Activated T-helper 17 cell treated with anti-CD3 and anti-CD28 coated beads, Interleukin-2, amount 50 U/mL, for 72 hours (primary cell): ENCODE measurements at regions not wholly inside any gene's neighbourhood (a gene's known extent, or its start where the extent isn't known, plus 50 kb on each side); places are given as distances from the start of the nearest gene placed in this dataset.
"Not testable (repeated sequence)": the region's sequence is repeated elsewhere in the genome, so short reads cannot be mapped to it uniquely, and the experiment has no call there.

Experiments
- ATAC-seq: fragments of 150-1000 bp; cut with Tn5 transposase; replicated peaks from 2 replicates; pipeline ENCODE4 v1.10.0; 2021; ENCODE audit warnings: mild to moderate bottlenecking, moderate library complexity
- H3K27ac Mint-ChIP-seq: one replicate; pipeline ENCODE4 v1.8.0; 2022; ENCODE audit warnings: mixed read lengths
- H3K27me3 Mint-ChIP-seq: one replicate; pipeline ENCODE4 v1.8.0; 2022; ENCODE audit warnings: mixed read lengths
- H3K36me3 Mint-ChIP-seq: one replicate; pipeline ENCODE4 v1.8.0; 2022; ENCODE audit warnings: low read depth, mild to moderate bottlenecking, mixed read lengths
- H3K4me1 Mint-ChIP-seq: one replicate; pipeline ENCODE4 v1.8.0; 2022; ENCODE audit warnings: mixed read lengths
- H3K4me3 Mint-ChIP-seq: one replicate; pipeline ENCODE4 v1.8.0; 2022; ENCODE audit warnings: mild to moderate bottlenecking, mixed read lengths
- H3K9me3 Mint-ChIP-seq: one replicate; pipeline ENCODE4 v1.8.0; 2022; ENCODE audit warnings: mixed read lengths

GRCh38 chr1:94659202-94659601, 117.6 kb upstream of the F3 start:
- H3K4me3 Mint-ChIP-seq, H3K36me3 Mint-ChIP-seq, H3K4me1 Mint-ChIP-seq, H3K9me3 Mint-ChIP-seq, H3K27ac Mint-ChIP-seq, ATAC-seq, H3K27me3 Mint-ChIP-seq: not testable (repeated sequence)

- Mint-ChIP-seq H3K4me3 (no peak overlapping the region), H3K27ac (no peak overlapping the region), H3K27me3 (no peaks in the 10 kb centered on the region), H3K9me3 (no peaks in the 10 kb centered on the region), H3K36me3 (no peaks in the 10 kb centered on the region), H3K4me1 (no peaks in the 10 kb centered on the region)
- ATAC-seq: no peak
Measured at GRCh38 chr1:94658221-94658620, 116.7 kb upstream of the F3 start.

- not testable (repeated sequence) for H3K27ac Mint-ChIP-seq, H3K27me3 Mint-ChIP-seq, H3K9me3 Mint-ChIP-seq, ATAC-seq, H3K4me1 Mint-ChIP-seq, H3K36me3 Mint-ChIP-seq, H3K4me3 Mint-ChIP-seq
Measured at GRCh38 chr1:94657776-94658175, 116.2 kb upstream of the F3 start.

- Mint-ChIP-seq H3K9me3 (no peaks in the 10 kb centered on the region), H3K36me3 (no peaks in the 10 kb centered on the region), H3K27me3 (no peaks in the 10 kb centered on the region), H3K4me3 (no peak overlapping the region), H3K27ac (no peak overlapping the region), H3K4me1 (no peaks in the 10 kb centered on the region)
- no peak for ATAC-seq
Measured at GRCh38 chr1:94656967-94657366, 115.4 kb upstream of the F3 start.

- H3K4me3 Mint-ChIP-seq: no peak overlapping the region
- H3K36me3 Mint-ChIP-seq: no peaks in the 10 kb centered on the region
- ATAC-seq: no peak
- no peaks in the 10 kb centered on the region for H3K4me1 Mint-ChIP-seq
- no peaks in the 10 kb centered on the region for H3K9me3 Mint-ChIP-seq
- H3K27ac Mint-ChIP-seq: no peak overlapping the region
- H3K27me3 Mint-ChIP-seq: peaks cover 5% of the 10 kb centered on the region
Measured at GRCh38 chr1:94654919-94655318, 113.4 kb upstream of the F3 start.

GRCh38 chr1:94654459-94654858, 112.9 kb upstream of the F3 start:
- Mint-ChIP-seq H3K27me3 (peaks cover 5% of the 10 kb centered on the region), H3K36me3 (no peaks in the 10 kb centered on the region), H3K4me3 (no peak overlapping the region), H3K4me1 (no peaks in the 10 kb centered on the region), H3K9me3 (no peaks in the 10 kb centered on the region), H3K27ac (no peak overlapping the region)
- no peak for ATAC-seq

- Mint-ChIP-seq H3K4me3 (no peak overlapping the region), H3K27me3 (peaks cover 5% of the 10 kb centered on the region), H3K27ac (no peak overlapping the region), H3K4me1 (no peaks in the 10 kb centered on the region), H3K36me3 (no peaks in the 10 kb centered on the region), H3K9me3 (no peaks in the 10 kb centered on the region)
- ATAC-seq: no peak
Measured at GRCh38 chr1:94654031-94654430, 112.5 kb upstream of the F3 start.

GRCh38 chr1:94653454-94653853, 111.9 kb upstream of the F3 start:
- Mint-ChIP-seq H3K4me3 (no peak overlapping the region), H3K9me3 (no peaks in the 10 kb centered on the region), H3K27ac (no peak overlapping the region), H3K36me3 (no peaks in the 10 kb centered on the region), H3K27me3 (peaks cover 5% of the 10 kb centered on the region), H3K4me1 (no peaks in the 10 kb centered on the region)
- no peak for ATAC-seq

GRCh38 chr1:94651076-94651475, 109.5 kb upstream of the F3 start:
- peaks cover 8% of the 10 kb centered on the region for H3K27me3 Mint-ChIP-seq

GRCh38 chr1:94650301-94650700, 108.7 kb upstream of the F3 start:
- no peak overlapping the region for H3K27ac Mint-ChIP-seq
- no peaks in the 10 kb centered on the region for H3K9me3 Mint-ChIP-seq

More at GRCh38 chr1:94651076-94651475, 109.5 kb upstream of the F3 start:
- Mint-ChIP-seq H3K4me1 (no peaks in the 10 kb centered on the region), H3K27ac (no peak overlapping the region), H3K4me3 (no peak overlapping the region), H3K36me3 (no peaks in the 10 kb centered on the region), H3K9me3 (no peaks in the 10 kb centered on the region)
- ATAC-seq: no peak

GRCh38 chr1:94648225-94649007, 106.9 kb upstream of the F3 start:
- no peaks in the 10 kb centered on the region for H3K4me1 Mint-ChIP-seq
- H3K27ac Mint-ChIP-seq: no peak overlapping the region
- H3K27me3 Mint-ChIP-seq: peaks cover 8% of the 10 kb centered on the region
- H3K9me3 Mint-ChIP-seq: no peaks in the 10 kb centered on the region
- H3K36me3 Mint-ChIP-seq: no peaks in the 10 kb centered on the region
- ATAC-seq: no peak
- H3K4me3 Mint-ChIP-seq: no peak overlapping the region

More at GRCh38 chr1:94650301-94650700, 108.7 kb upstream of the F3 start:
- no peaks in the 10 kb centered on the region for H3K36me3 Mint-ChIP-seq
- no peak for ATAC-seq
- peaks cover 8% of the 10 kb centered on the region for H3K27me3 Mint-ChIP-seq
- H3K4me3 Mint-ChIP-seq: no peak overlapping the region
- H3K4me1 Mint-ChIP-seq: no peaks in the 10 kb centered on the region

- Mint-ChIP-seq H3K9me3 (no peaks in the 10 kb centered on the region), H3K27me3 (peaks cover 8% of the 10 kb centered on the region), H3K4me1 (no peaks in the 10 kb centered on the region), H3K4me3 (no peak overlapping the region), H3K27ac (no peak overlapping the region), H3K36me3 (no peaks in the 10 kb centered on the region)
- ATAC-seq: no peak
Measured at GRCh38 chr1:94646786-94647555, 105.4 kb upstream of the F3 start.

- Mint-ChIP-seq H3K36me3 (no peaks in the 10 kb centered on the region), H3K9me3 (no peaks in the 10 kb centered on the region), H3K27ac (no peak overlapping the region), H3K4me3 (no peak overlapping the region), H3K27me3 (peaks cover 3% of the 10 kb centered on the region), H3K4me1 (no peaks in the 10 kb centered on the region)
- ATAC-seq: no peak
Measured at GRCh38 chr1:94646141-94646643, 104.6 kb upstream of the F3 start.

GRCh38 chr1:94644352-94644751, 102.8 kb upstream of the F3 start:
- Mint-ChIP-seq H3K9me3 (no peaks in the 10 kb centered on the region), H3K4me1 (no peaks in the 10 kb centered on the region), H3K27me3 (peaks cover 3% of the 10 kb centered on the region), H3K36me3 (no peaks in the 10 kb centered on the region), H3K4me3 (no peak overlapping the region), H3K27ac (no peak overlapping the region)
- ATAC-seq: no peak

- H3K4me3 Mint-ChIP-seq: no peak overlapping the region
- no peaks in the 10 kb centered on the region for H3K4me1 Mint-ChIP-seq
- no peak for ATAC-seq
- no peaks in the 10 kb centered on the region for H3K9me3 Mint-ChIP-seq
- H3K27me3 Mint-ChIP-seq: peaks cover 3% of the 10 kb centered on the region
- H3K36me3 Mint-ChIP-seq: no peaks in the 10 kb centered on the region
- no peak overlapping the region for H3K27ac Mint-ChIP-seq
Measured at GRCh38 chr1:94643819-94644218, 102.3 kb upstream of the F3 start.
